ENCODE measurements at regions not wholly inside any gene's neighbourhood (a gene's known extent, or its start where the extent isn't known, plus 50 kb on each side); places are given as distances from the start of the nearest gene placed in this dataset.

DNA sequence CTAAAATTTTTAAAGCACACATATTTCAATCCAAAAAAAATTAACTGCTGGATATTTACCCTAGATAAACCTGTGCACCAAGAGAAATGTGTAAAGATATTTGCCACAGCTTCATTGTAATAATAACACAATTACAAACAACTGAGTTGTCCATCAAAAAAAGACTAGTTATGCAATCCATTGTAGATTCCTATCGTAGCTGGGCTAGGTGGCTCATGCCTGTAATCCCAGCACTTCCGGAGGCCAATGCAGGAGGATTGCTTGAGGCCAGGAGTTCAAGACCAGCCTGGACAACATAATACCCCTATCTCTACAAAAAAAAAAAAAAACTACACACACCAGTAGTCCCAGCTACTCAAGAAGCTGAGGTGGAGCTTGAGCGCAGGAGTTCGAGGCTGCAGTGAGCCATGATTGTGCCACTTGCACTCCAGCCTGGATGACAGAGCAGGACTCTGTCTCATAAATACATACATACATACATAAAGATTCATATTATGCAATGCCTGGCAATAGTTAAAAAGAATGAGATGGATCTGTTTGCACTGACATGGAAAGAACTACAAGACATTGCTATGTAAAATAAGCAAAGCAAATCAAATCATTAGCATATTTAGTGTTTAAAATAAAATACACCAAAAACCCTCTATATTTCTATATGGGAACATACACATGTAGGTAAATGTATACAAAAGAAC lies 56.5 kb upstream of the CCDC28A start:
- no peak for DNase-seq

DNA sequence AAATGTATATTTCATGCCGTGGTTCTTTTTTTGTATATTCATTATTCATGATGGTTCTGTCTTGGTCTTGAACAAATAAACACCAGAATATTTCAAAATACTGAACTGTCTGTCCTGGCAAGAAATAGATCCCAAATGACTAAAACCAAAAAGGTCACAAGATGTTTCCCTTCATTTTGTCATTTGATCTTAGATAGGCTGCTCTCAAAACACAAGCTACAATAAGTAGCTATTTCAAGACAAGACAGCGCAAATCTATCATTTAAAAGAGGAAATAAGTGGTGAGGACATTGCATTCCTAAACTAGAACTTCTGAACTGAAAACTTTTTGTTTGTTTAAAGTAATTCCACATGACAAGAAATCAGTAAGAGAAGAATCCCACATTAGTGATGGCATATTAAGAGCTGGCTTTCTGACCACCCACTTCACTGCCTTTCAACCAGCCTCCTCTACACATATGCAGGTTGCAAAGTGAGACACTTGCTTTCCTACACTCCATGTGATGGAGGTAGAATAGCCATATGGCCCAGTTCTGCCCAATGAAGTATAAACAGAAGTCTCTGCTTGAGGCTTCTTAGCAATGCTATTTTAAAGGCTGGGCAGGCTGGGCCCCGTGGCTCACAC lies 54.4 kb upstream of the CCDC28A start:
- DNase-seq = no peak

DNA sequence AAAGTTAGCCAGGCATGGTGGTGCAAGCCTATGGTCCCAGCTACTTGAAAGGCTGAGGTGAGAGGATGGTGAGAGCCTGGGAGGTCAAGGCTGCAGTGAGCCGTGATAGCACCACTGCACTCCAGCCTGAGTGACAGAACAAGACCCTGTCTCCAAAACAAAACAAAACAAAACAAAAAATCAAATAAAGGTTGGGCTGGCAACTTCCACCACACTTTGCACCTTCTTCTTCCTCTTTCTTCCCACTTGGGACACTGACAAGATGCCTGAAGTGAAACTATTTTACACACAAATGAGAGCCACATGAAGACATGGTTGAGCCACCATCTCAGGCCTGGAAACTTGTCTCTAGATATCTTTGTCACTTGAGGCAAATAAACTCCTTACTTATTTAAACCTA lies 53.8 kb upstream of the CCDC28A start:
- no peak for DNase-seq

DNA sequence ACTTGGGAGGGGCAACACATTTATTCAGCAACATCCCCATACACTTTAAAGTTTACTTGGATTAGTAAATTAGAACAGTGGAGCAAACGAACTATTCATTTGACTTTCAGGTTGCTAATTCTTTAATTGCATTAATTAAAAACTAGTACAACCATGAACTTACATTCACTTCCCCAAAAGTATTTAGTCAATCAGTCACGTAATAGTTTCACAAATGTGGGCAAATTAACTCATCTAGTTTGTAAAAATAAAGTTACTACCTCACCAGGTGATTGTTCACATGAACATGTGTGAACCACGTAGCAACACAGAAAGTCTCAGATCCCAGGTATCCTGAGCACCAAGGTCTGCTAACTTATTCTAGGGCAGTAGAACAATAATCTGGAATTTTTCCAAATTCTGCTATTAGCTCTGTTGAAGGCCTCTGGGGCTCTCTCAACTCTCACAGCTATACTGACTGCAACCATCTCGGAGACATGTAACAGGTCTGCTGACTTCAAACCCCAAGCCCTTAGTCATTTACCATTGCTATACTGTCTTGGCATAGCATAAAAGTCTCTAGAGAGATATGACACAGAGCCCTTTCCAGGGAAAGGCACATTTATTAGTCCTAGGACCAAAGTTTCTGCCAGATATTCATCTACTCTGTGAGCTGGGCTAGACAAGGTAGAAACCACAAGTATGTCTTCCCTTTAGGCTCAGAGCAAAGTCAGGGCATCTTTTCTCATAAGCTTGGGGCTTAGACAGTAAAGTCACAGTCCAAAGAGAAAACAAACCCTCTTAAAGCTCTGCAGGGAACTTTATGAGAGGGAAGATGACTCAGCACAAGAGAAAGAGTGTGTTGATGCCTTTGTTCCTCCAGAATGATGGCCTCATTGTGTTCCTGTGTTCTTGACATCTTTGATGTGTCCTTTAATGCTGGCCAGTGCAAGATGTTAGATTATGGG lies 50.9 kb upstream of the CCDC28A start:
- no peak for DNase-seq
